ENCODE measurements at regions not wholly inside any gene's neighbourhood (a gene's known extent, or its start where the extent isn't known, plus 50 kb on each side); places are given as distances from the start of the nearest gene placed in this dataset.

- no peak for TF ChIP-seq CTCF (IDR thresholded peaks at IDR 0.05)
- TF ChIP-seq EP300 (IDR thresholded peaks at IDR 0.05): no peak
- no peak for TF ChIP-seq POLR2A (IDR thresholded peaks at IDR 0.05)
- TF ChIP-seq POLR2AphosphoS5 (IDR thresholded peaks at IDR 0.05): no peak
Observed at GRCh38 chr4:75158451-75158850, 225.5 kb downstream of the PARM1 start.

All from stomach (tissue), 4 donors.